NCI-H1436 (cell line): ENCODE measurements at regions not wholly inside any gene's neighbourhood (a gene's known extent, or its start where the extent isn't known, plus 50 kb on each side); places are given as distances from the start of the nearest gene placed in this dataset.
"Not testable (repeated sequence)": the region's sequence is repeated elsewhere in the genome, so short reads cannot be mapped to it uniquely, and the experiment has no call there.

ENCODE experiments used
- DNase-seq: peaks from one replicate; lab custom pipeline; 2025; lab: John Stamatoyannopoulos, UW

DNA sequence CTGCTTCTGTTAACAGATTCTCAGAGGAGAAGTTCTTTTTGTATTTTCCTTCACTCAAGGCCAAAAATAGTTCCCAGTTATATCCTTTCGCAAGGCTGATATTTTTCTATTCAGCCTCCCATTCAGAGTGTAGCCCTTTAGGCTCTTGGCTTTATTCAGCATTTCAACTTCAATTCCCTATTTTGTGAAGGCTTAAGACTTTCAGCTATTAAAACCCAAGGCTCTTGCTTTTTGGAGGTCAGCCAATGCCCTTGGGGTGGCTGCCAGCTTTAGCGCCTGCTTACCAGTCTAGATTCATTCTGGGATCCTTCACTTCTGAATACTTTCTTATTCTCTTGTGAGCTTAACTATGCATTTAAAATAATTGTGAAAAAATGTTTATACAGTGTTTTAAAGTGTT is 57.3 kb upstream of the ADGRA3 start:
- DNase-seq: no peak

DNA sequence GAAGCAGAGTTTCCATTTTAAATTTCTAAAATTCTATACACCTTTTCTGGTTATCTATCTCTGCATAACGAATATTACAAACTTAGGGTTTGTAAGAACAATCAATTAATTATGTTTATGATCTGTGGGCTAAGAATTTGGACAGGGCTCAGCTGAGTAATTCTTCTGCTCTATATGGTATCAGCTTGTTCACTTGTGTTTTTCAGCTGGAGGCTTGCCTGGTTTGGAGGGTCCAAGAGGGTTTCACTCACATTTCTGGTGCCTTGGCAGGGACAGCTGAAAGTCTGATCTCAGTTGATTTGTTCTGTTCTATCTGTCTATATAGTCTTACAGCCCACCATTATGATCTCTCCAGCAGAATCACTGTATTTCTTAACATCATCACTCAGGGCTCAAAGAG is 57.8 kb upstream of the ADGRA3 start:
- DNase-seq: no peak

DNA sequence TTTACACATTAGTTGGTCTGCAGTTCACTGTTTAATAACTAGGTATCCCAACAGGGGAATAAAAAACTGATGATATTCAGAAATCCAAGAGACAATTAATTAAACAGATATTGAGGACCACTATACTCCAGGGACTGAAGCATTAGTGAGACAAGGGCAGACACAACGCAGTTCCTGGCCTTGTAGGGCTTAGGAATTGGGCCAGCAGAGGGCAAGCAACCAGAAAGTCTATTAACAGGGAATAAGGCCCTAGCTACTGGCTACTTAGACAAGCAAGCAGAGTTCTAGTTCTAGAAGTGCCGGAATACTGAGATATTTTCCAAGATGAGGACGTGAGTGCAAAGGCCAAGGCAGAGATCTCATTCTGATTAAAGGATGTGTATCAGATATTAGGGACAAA is 58.6 kb upstream of the ADGRA3 start:
- DNase-seq: no peak

DNA sequence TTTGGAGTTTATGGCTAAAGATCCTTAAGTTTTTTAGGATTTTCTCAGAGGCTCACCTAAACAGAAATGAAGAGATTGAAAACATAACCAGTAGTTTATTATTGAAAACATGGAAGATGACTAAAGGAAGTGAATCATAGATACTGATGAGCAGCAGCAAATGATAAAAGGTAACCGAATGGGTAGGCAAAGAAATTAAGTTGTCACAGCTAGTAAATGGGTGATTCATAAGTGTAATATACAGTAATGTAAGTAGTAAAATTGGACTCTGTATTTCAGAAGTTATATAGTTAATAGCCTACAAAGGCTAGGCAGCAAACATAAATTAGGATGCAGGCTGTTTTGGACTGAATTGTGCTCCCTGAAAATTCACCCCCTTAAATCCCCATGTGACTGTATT is 59.0 kb upstream of the ADGRA3 start:
- no peak for DNase-seq

DNA sequence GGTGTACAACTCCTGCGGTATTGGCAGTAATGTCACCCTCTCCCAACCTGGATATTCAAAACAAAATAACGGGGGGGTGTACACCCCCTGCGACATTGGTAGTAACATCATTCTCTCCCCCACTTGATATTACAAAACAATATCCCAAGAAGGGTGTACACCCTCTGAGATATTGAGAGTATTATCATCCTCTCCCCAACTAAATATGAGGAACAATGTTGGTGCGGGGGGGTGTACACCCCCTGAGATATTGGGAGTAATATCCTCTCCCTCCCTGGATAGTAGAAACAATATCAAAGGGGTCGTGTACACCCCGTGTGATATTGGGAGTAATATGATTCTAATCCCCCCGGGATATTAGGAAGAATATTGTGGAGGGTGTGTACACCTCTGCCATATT is 71.4 kb upstream of the ADGRA3 start:
- DNase-seq: no peak

DNA sequence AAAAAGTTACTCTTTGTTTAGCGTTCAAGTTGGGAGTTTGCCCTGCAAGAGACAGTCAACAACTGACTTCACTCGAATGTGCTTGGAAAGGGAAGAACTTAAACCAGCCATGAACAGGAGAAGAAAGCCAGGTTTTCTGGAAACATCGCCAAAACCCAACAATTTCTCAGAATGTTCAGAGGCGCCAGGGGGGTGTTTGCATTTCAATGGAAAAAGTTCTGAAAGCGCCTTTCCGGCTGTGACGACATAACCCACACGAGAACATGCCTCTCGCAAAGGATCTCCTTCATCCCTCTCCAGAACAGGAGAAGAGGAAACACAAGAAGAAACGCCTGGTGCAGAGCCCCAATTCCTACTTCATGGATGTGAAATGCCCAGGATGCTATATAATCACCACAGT is 78.1 kb upstream of the ADGRA3 start:
- no peak for DNase-seq

DNA sequence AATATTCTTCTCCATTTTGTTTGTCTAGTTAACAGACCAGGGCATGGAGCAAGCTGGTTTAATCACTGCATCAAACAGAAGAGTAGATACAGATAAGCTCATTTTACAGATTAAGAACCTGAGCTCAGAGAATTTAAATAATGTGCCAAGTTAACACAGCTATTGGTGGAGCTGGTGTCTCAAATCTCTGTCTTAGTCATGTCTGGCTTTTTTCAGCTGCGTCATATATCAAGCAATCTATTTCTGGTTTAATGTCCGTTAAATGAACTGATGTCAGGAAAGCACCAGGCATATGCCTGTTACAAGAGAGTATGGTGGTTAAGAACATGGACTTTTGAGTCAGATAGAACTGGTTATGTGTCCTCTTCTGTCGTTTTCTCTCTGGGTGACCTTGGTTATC is 79.8 kb upstream of the ADGRA3 start:
- no peak for DNase-seq

DNA sequence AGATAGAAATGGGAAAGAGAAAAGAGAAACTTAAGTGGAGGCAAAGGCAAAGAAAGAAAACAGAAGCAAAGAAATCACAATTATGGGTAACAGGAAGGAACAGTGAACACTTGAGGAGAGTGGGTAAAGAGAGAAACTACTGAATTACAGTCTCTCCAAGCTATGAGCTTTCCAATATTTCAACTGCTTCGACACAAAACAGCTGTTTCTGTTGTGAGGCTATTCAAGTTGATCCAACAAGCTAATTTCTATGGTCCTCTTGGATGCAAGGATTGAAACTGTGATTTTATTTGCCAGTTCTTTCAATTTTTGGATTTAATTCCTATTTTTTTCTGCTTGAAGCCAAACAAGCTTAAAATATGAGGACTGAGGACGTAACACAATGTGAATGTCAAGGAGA is 80.5 kb upstream of the ADGRA3 start:
- DNase-seq: no peak

DNA sequence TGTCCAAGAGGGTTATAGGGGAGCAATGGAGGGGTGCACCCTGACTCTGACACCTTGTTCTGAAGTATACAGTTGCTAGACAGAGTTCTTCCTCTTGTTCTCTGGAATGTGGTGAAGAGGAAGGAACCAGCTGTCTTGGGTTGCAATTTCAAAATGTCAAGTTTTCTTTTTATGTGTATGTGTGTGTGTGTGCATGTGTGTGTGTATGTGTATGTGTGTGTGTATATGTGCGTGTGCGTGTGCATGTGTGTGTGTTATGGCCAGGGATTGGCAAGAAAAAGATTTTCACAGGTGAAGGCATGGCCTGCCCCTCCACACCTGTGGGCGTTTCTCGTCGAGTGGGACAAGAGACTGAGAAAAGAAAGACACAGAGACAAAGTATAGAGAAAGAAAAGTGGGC is 81.6 kb upstream of the ADGRA3 start:
- no peak for DNase-seq

DNA sequence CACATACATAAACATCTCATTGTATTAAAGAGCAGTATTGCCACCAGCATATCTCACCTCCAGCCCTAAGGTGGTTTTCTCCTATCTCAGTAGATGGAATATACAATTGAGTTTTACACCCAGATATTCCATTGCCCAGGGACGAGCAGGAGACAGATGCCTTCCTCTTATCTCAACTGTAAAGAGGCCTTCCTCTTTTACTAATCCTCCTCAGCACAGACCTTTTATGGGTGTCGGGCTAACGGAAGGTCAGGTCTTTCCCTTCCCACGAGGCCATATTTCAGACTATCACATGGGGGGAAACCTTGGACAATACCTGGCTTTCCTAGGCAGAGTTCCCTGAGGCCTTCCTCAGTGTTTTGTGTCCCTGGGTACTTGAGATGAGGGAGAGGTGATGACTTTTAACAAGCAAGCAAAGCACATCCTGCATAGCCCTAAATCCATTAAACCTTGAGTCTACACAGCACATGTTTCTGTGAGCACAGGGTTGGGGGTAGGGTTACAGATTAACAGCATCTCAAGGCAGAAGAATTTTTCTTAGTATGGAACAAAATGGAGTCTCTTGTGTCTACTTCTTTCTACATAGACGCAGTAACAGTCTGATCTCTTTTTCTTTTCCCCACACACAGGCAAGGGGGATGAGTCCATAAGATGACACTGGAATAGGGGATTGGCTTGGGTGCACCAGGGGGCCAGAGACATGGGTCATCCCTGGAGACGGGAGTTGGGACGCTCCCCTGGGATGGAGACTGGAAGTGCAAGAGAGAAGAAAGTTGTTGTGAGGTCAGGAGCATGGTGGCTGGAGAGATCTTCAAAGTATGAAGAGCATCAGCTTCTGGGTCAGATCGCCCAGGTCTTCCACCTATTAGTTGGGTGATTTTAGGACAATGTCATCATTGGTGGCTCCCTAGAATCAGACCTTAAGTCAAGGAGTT is 82.5 kb upstream of the ADGRA3 start:
- not testable (repeated sequence) for DNase-seq

DNA sequence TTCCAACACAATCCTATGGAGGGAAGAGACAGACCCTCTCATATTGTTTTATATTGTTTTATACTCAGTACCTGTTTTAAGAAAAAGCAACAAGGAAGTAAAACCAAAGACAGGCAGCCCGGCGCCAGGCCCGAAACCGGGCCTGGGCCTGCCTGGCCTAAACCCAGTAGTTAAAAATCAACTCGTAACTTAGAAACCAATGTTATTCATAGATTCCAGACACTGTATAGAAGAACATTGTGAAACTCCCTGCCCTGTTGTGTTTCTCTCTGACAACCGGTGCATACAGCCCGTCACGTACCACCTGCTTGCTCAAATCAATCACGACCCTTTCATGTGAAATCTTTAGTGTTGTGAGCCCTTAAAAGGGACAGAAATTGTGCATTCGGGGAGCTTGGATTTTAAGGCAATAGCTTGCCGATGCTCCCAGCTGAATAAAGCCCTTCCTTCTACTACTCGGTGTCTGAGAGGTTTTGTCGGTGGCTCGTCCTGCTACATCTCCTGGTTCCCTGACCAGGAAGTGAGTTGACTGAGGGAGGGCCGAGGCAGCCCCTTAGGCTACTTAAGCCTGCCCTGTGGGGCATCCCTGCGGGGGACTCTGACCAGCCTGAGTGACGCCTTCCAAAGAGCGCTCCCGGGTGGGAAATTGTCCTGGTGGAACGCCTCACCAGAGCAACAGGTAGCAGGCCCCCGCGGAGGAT is 83.5 kb upstream of the ADGRA3 start:
- DNase-seq: not testable (repeated sequence)

DNA sequence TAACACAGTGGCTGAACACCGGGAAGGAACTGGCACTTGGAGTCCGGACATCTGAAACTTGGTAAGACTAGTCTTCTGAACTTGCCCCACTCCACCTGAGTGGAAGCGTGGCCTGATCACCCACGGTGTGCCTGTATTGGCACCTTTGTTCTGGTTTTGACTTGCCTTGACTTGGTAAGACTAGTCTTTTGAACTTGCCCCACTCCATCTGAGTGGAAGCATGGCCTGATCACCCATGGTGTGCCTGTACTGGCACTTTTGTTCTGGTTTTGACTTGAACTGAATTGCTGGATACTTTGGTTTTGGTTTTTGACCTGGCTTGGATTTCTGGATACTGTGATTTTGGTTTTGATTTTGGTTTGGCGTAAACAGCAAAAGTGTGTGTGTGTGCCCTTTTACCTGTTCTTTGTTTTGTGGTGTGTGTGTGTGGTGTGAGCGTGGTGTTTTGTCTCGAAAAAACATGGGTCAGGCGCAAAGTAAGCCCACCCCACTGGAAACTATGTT is 84.1 kb upstream of the ADGRA3 start:
- not testable (repeated sequence) for DNase-seq

DNA sequence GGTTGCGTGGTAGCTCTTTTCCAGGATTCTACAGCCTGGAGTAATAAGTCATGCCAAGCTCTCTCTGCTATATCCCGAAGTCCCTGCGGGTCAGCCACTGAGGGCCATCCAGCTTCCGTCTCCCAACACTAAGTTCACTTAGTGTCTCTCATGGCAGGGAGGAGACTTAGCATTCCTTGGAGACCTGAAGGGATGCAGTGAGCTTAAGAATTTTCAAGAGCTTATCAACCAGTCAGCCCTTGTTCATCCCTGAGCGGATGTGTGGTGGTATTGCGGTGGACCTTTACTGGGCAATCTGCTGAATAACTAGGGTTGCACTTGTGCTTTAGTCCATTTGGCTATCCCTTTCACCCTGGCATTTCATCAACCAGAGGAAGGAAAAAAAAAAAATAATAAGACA is 85.8 kb upstream of the ADGRA3 start:
- not testable (repeated sequence) for DNase-seq

DNA sequence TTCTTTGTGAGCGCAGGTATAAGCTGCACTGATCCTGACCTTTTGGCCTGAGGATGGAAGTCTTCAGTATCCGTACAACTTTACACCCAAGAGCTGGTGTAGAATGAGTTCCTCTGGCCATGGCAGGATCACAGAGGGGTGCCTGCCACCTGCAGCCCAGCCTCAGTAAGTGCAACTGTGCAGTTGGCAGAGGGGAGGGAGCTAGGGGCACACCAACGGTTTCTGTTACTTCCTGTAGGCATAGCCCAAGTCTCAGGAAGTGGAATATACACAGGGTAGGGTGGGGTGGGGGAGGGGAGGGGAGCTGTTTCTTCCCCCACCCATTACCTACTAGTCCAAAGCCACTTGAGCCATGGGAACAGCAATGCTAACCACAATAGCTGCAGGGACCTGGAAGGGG is 85.4 kb upstream of the GBA3 start:
- peak; percentile 18 for DNase-seq

DNA sequence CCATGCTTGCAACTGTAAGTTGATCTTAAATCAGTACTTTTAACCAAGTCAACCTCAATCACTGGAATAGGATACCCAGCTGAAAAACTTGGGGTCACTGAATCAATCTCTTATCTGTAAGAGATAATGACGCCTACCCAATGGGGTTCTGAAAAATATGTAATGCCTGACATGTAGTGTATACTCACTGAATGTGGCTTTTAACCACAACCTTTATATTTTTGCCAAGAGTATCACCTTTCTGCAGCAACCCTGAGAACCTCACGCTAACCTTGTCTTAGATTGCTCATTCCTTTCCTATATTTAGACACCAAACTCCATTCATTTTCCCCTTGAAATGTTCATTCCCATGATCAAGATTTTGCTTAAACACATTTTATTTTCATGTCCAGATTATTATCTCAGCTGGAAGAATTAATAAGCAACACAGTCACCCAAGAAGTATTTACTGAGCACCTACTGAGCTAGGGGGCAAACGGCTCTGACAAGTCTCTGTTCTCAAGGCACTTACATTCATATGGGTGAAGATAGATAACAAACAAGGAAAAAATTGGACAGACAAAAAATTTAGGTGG is 82.7 kb upstream of the GBA3 start:
- DNase-seq: not testable (repeated sequence)

DNA sequence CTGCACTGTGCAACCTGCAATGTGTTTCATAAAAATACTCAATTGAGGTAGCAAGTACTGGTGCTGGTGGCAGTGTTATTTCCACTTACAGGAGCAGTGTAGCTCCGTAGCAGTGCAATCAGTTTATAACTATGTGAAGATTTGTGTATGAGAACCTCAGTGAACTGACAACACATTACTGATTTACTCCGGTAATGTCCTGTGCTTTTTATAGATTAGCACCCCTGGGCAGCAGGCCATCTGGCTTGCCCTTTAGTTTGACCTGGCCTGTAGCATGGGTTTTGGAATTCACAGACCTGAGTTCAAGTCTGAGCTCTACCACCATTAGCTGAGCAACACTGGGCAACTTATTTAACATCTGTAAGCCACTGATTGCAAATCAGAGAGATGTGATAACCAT is 78.6 kb upstream of the GBA3 start:
- DNase-seq: no peak

DNA sequence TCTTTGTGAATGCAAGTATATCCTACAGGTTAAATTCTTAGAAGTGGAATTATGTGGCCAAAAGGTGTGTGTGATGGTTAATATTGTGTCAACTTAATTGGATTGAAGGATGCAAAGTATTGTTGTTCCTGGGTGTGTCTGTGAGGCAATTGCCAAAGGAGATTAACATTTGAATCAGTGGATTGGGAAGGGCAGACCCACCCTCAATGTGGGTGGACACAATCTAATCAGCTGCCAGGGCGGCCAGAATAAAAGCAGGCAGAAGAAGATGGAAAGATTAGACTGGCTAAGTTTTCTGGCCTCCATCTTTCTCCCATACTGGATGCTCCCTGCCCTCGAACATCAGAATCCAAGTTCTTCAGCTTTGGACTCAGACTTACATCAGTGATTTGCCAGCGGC is 76.2 kb upstream of the GBA3 start:
- DNase-seq: no peak

DNA sequence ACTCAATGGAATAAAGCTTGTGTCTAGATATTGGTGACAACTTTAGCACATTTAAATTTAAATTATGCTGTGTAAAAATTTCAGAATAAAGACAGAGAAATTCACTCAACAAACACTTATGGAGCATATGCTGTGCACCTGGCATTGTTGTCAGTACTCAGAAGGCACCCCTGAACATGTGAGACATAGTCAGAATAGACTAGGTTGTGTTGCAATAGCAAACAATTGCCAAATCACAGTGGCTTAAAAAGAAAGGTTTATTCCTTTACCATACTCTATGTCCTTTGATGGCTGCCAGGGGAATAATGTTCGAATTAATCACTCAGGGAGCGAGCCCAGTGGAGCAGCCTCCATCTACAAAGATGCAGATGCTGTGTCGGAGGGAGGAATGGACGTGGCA is 72.6 kb upstream of the GBA3 start:
- DNase-seq: not testable (repeated sequence)

DNA sequence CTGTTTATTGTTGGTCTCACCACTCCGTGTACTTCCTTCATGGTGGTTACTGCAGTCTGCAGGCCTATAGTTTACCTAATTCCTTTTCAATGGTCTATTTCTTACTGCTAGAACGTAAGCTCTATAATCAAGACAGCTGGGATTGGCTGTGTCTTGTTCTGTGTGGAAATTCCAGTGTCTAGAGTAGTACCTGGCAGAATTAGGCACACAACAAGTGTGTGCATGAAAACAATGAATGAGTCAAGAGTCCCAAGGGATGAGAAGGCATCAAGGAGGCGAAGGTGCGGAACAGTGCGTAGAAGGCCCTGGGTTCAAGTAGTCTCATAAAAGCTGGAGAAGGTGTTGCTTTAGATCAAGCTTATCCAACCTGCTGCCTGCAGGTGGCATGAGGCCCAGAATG is 70.8 kb upstream of the GBA3 start:
- DNase-seq: not testable (repeated sequence)

DNA sequence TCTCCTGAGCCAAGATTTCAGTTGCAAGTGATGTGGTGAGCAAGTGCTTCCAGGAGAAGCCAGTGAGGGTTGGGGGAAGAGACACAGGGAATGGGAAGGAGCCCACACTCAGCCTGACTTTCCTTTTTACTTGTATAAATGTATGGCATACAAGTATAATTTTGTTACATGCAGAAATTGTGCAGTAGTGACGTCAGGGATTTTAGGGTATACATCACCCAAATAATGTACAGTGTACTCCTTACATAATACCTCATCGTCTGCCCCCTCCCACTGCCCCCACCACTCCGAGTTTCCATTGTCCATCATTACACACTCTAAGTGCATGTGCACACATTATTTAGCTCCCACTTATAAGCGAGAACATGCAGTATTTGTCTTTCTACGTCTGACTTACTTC is 68.7 kb upstream of the GBA3 start:
- DNase-seq: not testable (repeated sequence)

DNA sequence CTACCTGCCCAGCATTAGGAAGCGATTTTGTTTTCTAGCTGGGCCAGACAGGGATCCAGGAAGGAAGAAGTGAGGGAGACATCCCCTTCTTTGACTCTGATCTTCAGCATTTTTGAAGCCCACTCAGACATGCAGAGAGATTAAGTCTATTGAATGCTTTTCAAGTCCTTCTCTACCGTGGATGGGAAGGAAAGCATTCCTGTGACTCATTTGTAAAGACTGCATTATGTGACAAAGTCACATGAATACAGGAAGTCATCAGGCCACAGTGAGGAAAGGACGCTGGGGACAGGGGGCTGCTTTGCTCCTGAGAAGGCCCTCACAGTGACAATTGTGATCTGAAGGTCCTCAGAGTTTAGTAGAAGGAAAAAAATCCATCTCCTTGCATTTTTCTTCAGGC is 67.4 kb upstream of the GBA3 start:
- DNase-seq: no peak

DNA sequence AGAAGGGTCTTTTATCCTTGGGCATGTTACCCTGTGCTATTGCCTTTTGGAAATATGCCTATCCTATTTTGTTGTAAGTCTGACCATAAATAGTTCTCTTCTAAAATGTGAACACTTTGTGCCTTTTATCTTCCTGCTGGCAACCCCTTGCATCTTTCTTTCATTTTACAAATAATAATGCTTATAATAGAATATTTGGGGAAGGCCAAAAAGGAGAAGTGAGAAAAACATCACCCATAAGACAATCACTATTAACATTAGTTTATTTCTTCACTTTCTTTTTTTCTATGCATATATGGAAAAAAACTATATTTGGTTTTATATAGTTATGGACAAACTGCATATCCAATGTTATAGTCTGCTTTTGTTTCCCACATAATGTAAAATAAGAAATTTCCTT is 64.9 kb upstream of the GBA3 start:
- DNase-seq: not testable (repeated sequence)
